SK-N-SH treated with all-trans-retinoic acid at 6 μM for 48 hours (cell line): ENCODE measurements at regions not wholly inside any gene's neighbourhood (a gene's known extent, or its start where the extent isn't known, plus 50 kb on each side); places are given as distances from the start of the nearest gene placed in this dataset.

Source experiments
- ARNTL ChIP-seq: fragments of 450-650 bp; formaldehyde crosslinking; IDR thresholded peaks from 2 replicates; pipeline ENCODE4 v1.5.0; 2020; ENCODE audit warnings: low read depth, mild to moderate bottlenecking, moderate library complexity, borderline replicate concordance
- CSDC2 ChIP-seq: fragments of 250-450 bp; sonication (Bioruptor Pico); IDR thresholded peaks from 2 replicates; pipeline ENCODE4 v1.5.0; 2020; ENCODE audit warnings: mild to moderate bottlenecking, moderate library complexity
- ESRRG ChIP-seq: fragments of 250-450 bp; sonication (Bioruptor Pico); IDR thresholded peaks from 2 replicates; pipeline ENCODE4 v1.6.1; 2021; ENCODE audit warnings: mild to moderate bottlenecking
- OSR1 ChIP-seq: fragments of 250-450 bp; sonication (Bioruptor Pico); IDR thresholded peaks from 2 replicates; pipeline ENCODE4 v1.8.0; 2022; ENCODE audit warnings: moderate library complexity, mild to moderate bottlenecking, inconsistent platforms
- PPARA ChIP-seq: fragments of 250-450 bp; sonication (Bioruptor Pico); IDR thresholded peaks from 2 replicates; pipeline ENCODE4 v1.5.0; 2020; ENCODE audit warnings: mild to moderate bottlenecking, borderline replicate concordance
- TCF4 ChIP-seq: fragments of 250-450 bp; sonication (Bioruptor Pico); IDR thresholded peaks from 2 replicates; pipeline ENCODE4 v1.8.0; 2021; ENCODE audit warnings: mild to moderate bottlenecking, moderate library complexity, borderline replicate concordance
- ZC3H10 ChIP-seq: fragments of 250-450 bp; sonication (Bioruptor Pico); IDR thresholded peaks from 2 replicates; pipeline ENCODE4 v1.5.1; 2021; ENCODE audit warnings: mild to moderate bottlenecking, moderate library complexity
- ZFP3 ChIP-seq: fragments of 250-450 bp; sonication (Bioruptor Pico); IDR thresholded peaks from 2 replicates; pipeline ENCODE4 v1.5.0; 2020; ENCODE audit warnings: mild to moderate bottlenecking, moderate library complexity
- ZFP30 ChIP-seq: fragments of 450-650 bp; formaldehyde crosslinking; IDR thresholded peaks from 2 replicates; pipeline ENCODE4 v1.5.0; 2022; ENCODE audit warnings: mild to moderate bottlenecking, moderate library complexity
- ZNF70 ChIP-seq: fragments of 450-650 bp; formaldehyde crosslinking; IDR thresholded peaks from 2 replicates; pipeline ENCODE4 v1.5.0; 2020; ENCODE audit warnings: mild to moderate bottlenecking, moderate library complexity
- TF ChIP-seq, protein P1 (sequence below): fragments of 250-450 bp; sonication (Bioruptor Pico); IDR thresholded peaks from 2 replicates; pipeline ENCODE4 v1.5.1; 2020; ENCODE audit warnings: low read depth, mild to moderate bottlenecking, moderate library complexity

- TF ChIP-seq PPARA (CRISPR knock-in tag) (no peak), CSDC2 (no peak), ZFP3 (no peak), ESRRG (CRISPR knock-in tag) (no peak), ZNF70 (CRISPR knock-in tag) (no peak), ZFP30 (CRISPR knock-in tag) (no peak), OSR1 (CRISPR knock-in tag) (no peak), ZC3H10 (CRISPR knock-in tag) (no peak), ARNTL (CRISPR knock-in tag) (no peak), TCF4 (CRISPR knock-in tag) (no peak)
- TF ChIP-seq, protein P1, sequence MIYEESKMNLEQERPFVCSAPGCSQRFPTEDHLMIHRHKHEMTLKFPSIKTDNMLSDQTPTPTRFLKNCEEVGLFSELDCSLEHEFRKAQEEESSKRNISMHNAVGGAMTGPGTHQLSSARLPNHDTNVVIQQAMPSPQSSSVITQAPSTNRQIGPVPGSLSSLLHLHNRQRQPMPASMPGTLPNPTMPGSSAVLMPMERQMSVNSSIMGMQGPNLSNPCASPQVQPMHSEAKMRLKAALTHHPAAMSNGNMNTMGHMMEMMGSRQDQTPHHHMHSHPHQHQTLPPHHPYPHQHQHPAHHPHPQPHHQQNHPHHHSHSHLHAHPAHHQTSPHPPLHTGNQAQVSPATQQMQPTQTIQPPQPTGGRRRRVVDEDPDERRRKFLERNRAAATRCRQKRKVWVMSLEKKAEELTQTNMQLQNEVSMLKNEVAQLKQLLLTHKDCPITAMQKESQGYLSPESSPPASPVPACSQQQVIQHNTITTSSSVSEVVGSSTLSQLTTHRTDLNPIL (CRISPR knock-in tag) = no peak
These were observed 56.1 kb upstream of the C9orf72 start for GRCh38 chr9:27629425-27629824.
